DMS153 (cell line): ENCODE measurements at regions not wholly inside any gene's neighbourhood (a gene's known extent, or its start where the extent isn't known, plus 50 kb on each side); places are given as distances from the start of the nearest gene placed in this dataset.

Experiments
- DNase-seq: peaks from one replicate; lab custom pipeline; 2025; lab: John Stamatoyannopoulos, UW

GRCh38 chr4:97507587-97508245 is 635.6 kb downstream of the STPG2 start:
- no peak for DNase-seq
